ENCODE measurements at regions not wholly inside any gene's neighbourhood (a gene's known extent, or its start where the extent isn't known, plus 50 kb on each side); places are given as distances from the start of the nearest gene placed in this dataset.

DNA sequence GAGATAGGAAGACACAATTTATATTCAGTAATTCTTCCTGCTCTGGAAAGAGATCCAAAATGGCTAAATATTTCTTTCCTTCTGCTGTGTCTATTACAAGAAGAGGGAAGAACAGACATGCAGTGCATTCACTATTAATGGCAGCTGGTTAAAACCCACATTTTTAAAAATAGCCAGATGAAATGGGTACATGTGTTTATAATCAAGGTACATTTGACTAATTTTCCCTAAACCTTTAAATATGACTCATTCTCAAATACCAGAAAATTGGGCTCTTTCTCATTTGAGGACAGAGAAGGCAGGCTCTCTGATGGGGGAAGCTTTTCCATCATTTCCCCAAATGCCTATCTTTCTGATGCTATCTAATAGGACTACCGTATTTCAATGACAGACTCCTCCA is 215.7 kb upstream of the HABP2 start:
- TF ChIP-seq, protein P1, sequence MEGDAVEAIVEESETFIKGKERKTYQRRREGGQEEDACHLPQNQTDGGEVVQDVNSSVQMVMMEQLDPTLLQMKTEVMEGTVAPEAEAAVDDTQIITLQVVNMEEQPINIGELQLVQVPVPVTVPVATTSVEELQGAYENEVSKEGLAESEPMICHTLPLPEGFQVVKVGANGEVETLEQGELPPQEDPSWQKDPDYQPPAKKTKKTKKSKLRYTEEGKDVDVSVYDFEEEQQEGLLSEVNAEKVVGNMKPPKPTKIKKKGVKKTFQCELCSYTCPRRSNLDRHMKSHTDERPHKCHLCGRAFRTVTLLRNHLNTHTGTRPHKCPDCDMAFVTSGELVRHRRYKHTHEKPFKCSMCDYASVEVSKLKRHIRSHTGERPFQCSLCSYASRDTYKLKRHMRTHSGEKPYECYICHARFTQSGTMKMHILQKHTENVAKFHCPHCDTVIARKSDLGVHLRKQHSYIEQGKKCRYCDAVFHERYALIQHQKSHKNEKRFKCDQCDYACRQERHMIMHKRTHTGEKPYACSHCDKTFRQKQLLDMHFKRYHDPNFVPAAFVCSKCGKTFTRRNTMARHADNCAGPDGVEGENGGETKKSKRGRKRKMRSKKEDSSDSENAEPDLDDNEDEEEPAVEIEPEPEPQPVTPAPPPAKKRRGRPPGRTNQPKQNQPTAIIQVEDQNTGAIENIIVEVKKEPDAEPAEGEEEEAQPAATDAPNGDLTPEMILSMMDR (conservative IDR thresholded peaks at IDR 0.05; ENCODE audit: low read depth, low read length), result no peak
- no peak overlapping the region for H3K4me3 ChIP-seq (ENCODE audit: low read depth, low read length)
- DNase-seq (ENCODE audit: low read depth), result no peak

DNA sequence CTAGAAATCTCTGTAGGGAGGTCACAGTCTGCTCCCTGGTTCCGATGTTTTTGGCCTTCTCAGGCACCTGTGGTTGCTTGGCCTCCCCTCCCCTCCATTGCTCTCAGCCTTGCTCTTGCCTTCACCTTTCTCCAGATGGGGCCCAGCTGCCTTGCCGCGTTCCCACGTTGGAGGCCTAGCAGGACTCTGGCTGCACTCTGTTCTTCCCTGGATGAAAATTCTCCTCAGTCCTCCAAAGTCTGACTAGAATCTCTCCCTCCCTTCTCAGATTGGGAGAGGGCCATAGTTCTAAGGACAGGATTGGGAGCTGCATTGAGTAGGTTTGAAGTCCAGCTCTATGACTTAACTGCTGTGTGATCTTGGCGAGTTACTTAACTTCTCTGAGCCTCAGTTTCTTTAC is 213.7 kb upstream of the HABP2 start:
- no peak for DNase-seq (ENCODE audit: low read depth)
- TF ChIP-seq, protein P1 (conservative IDR thresholded peaks at IDR 0.05; ENCODE audit: low read depth, low read length), result no peak

DNA sequence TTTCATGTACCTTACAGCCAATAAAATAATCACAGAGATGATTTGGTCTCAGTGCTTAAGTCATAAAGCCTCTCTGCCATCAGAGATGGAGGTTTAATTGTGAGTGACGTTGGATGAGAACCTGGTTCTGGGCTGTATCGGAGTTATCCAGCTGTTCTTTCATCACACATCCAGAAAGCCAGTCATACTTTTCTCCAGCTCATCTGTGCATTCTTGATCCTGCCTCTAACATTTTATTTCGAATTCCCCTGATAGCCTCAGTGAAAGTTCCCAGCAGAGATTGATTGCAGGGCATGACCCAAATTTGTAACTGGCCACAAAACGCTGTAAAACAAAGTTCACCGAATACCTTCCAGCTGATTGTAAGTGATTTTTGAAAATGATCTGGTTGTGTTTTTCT is 212.6 kb upstream of the HABP2 start:
- DNase-seq (ENCODE audit: low read depth), result no peak
- TF ChIP-seq, protein P1 (conservative IDR thresholded peaks at IDR 0.05; ENCODE audit: low read depth, low read length), result no peak
- no peak overlapping the region for H3K4me3 ChIP-seq (ENCODE audit: low read depth, low read length)

More for the DNA sequence above, 213.7 kb upstream of the HABP2 start:
- no peak overlapping the region for H3K4me3 ChIP-seq (ENCODE audit: low read depth, low read length)

DNA sequence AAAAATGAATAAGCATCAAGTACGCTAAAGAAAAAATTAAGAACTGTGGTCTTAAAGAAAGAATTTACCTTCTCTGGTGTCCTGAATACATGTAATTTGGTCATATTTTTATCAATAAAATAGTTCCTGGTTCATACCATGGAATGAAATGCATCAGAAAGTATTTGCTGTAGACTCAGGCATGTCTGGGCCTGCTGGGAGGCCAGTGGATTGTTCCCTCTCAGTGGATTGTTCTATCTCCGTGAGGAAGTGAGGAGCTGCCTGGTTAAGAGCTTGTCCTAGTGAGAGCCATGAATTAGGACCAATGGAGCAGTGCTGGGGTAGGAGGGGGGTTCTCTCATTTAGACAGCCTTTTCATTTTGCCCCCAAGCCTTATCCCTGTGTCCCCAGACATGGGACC is 211.7 kb upstream of the HABP2 start:
- TF ChIP-seq, protein P1 (conservative IDR thresholded peaks at IDR 0.05; ENCODE audit: low read depth, low read length), result no peak
- H3K4me3 ChIP-seq (ENCODE audit: low read depth, low read length), result no peak overlapping the region
- no peak for DNase-seq (ENCODE audit: low read depth)

DNA sequence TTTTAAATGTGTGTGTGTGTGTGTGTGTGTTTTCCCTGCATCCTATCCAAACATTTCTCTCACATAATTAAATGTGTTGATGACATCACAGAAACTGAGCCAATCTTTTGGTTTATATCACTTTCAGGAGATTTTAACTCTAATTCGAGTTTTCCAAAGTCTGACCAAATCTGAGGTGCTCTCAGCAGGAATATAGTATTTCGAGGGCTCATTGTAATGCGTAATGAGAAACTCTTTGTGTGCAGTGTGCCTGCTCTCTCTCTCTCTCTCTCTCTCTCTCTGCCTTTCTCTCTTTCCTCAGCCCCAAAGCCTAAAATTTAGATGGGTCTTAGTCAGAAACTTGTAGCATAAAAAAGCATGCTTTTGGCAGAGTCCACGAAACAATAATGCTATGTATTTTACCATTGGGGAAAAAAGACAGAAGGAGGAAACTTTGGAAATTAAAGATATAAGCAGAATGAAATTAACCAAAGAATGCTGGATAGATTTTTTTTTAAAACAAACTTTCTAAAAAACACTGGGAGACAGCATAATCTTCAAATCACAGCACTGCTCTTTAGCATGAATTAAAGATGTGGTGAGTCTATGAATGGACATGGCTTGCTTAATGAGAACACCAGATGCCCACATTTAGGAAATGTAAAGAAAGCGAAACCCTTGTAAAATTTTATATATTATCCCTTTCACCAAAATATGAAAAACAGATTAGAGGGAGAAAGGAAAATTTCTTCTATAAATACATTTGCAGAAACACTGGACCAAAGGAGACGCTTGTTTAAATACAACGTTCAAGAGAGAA is 206.8 kb upstream of the HABP2 start:
- no peak for DNase-seq (ENCODE audit: low read depth)
- TF ChIP-seq, protein P1 (conservative IDR thresholded peaks at IDR 0.05; ENCODE audit: low read depth, low read length), result no peak
- no peak overlapping the region for H3K4me3 ChIP-seq (ENCODE audit: low read depth, low read length)

DNA sequence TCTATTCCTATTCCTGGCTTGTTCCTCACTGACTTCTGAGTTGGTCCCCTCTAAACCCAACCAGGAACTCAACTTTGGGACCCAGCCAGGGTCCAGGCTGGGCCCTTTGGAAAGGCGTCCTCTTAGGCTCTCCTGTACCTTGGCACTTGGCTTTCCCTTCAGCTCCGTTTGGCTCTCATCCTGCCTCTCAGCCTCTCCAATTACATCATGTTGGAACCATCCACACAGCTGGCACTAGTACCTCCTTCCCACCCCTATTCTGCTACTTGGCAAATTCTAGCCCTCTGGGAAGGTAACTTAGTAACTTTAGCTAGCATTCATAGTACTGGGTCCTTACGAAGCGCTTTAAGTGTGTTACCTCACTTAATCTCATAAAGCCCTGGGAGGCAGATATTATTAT is 205.3 kb upstream of the HABP2 start:
- H3K4me3 ChIP-seq (ENCODE audit: low read depth, low read length), result no peak overlapping the region
- DNase-seq (ENCODE audit: low read depth), result no peak
- TF ChIP-seq, protein P1 (conservative IDR thresholded peaks at IDR 0.05; ENCODE audit: low read depth, low read length), result no peak

DNA sequence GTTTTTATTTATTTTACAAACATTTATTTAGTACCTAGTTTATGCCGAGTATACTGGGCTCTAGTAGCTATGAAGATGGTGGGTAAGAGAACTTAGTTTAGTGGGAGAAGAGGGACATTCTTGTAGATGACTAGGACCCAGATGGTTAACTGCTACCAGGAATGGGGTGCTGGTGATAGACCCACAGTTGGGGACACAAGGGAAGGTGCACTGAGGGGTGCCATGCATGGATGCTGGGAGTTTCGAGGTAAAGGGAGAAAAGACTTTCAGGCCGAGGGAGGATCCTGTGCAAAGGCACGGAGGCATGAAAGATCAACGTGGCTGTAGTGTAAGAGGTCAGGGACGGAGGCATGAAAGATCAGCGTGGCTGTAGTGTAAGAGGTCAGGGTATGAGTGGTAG is 204.2 kb upstream of the HABP2 start:
- no peak overlapping the region for H3K4me3 ChIP-seq (ENCODE audit: low read depth, low read length)
- TF ChIP-seq, protein P1 (conservative IDR thresholded peaks at IDR 0.05; ENCODE audit: low read depth, low read length), result no peak
- DNase-seq (ENCODE audit: low read depth), result no peak

Measured in epithelial cell of proximal tubule (primary cell).